Activated T-cell treated with anti-CD3 and anti-CD28 coated beads, Interleukin-2, amount 50 U/mL, for 24 hours (primary cell): ENCODE measurements at regions not wholly inside any gene's neighbourhood (a gene's known extent, or its start where the extent isn't known, plus 50 kb on each side); places are given as distances from the start of the nearest gene placed in this dataset.

ENCODE experiments used
- DNase-seq: peaks from one replicate; pipeline ENCODE4 v3.0.0-alpha.2; 2020
- H3K27ac Mint-ChIP-seq: 2 replicates; pipeline ENCODE4 v1.8.0; 2020; ENCODE audit warnings: mild to moderate bottlenecking, mixed read lengths
- H3K27me3 Mint-ChIP-seq: 2 replicates; pipeline ENCODE4 v1.8.0; 2020; ENCODE audit warnings: mixed read lengths
- H3K36me3 Mint-ChIP-seq: 2 replicates; pipeline ENCODE4 v1.8.0; 2020; ENCODE audit warnings: low read depth, mixed read lengths
- H3K4me1 Mint-ChIP-seq: 2 replicates; pipeline ENCODE4 v1.8.0; 2020; ENCODE audit warnings: low read depth, mixed read lengths
- H3K4me3 Mint-ChIP-seq: 2 replicates; pipeline ENCODE4 v1.8.0; 2020; ENCODE audit warnings: mild to moderate bottlenecking, moderate library complexity, mixed read lengths
- H3K9me3 Mint-ChIP-seq: 2 replicates; pipeline ENCODE4 v1.8.0; 2020; ENCODE audit warnings: mixed read lengths

GRCh38 chr5:97644206-97644605, 461.2 kb upstream of the RIOK2 start:
- H3K36me3 Mint-ChIP-seq = no peaks in the 10 kb centered on the region
- H3K4me3 Mint-ChIP-seq = no peak overlapping the region
- peaks cover 8% of the 10 kb centered on the region for H3K9me3 Mint-ChIP-seq
- H3K27ac Mint-ChIP-seq = no peak overlapping the region
- DNase-seq = no peak
- no peaks in the 10 kb centered on the region for H3K27me3 Mint-ChIP-seq
- H3K4me1 Mint-ChIP-seq = no peaks in the 10 kb centered on the region

GRCh38 chr5:97644896-97645295, 461.8 kb upstream of the RIOK2 start:
- no peak overlapping the region for H3K4me3 Mint-ChIP-seq
- no peak for DNase-seq
- H3K27ac Mint-ChIP-seq = no peak overlapping the region
- H3K4me1 Mint-ChIP-seq = no peaks in the 10 kb centered on the region
- H3K27me3 Mint-ChIP-seq = no peaks in the 10 kb centered on the region
- no peaks in the 10 kb centered on the region for H3K36me3 Mint-ChIP-seq
- peaks cover 6% of the 10 kb centered on the region for H3K9me3 Mint-ChIP-seq

GRCh38 chr5:97657239-97657638, 474.2 kb upstream of the RIOK2 start:
- no peak for DNase-seq
- Mint-ChIP-seq H3K27ac (no peak overlapping the region), H3K4me3 (no peak overlapping the region), H3K4me1 (no peaks in the 10 kb centered on the region), H3K36me3 (no peaks in the 10 kb centered on the region), H3K27me3 (no peaks in the 10 kb centered on the region), H3K9me3 (no peaks in the 10 kb centered on the region)

GRCh38 chr5:97658116-97658900, 475.3 kb upstream of the RIOK2 start:
- Mint-ChIP-seq H3K4me3 (no peak overlapping the region), H3K4me1 (no peaks in the 10 kb centered on the region), H3K36me3 (no peaks in the 10 kb centered on the region), H3K9me3 (no peaks in the 10 kb centered on the region), H3K27me3 (no peaks in the 10 kb centered on the region), H3K27ac (no peak overlapping the region)
- no peak for DNase-seq

- no peak overlapping the region for H3K27ac Mint-ChIP-seq
- DNase-seq = no peak
These were observed 483.7 kb upstream of the RIOK2 start for GRCh38 chr5:97666783-97667182.

GRCh38 chr5:97670447-97670846, 487.4 kb upstream of the RIOK2 start:
- Mint-ChIP-seq H3K27me3 (no peaks in the 10 kb centered on the region), H3K4me3 (no peak overlapping the region), H3K9me3 (no peaks in the 10 kb centered on the region), H3K27ac (no peak overlapping the region), H3K4me1 (no peaks in the 10 kb centered on the region), H3K36me3 (no peaks in the 10 kb centered on the region)
- no peak for DNase-seq

More at GRCh38 chr5:97666783-97667182, 483.7 kb upstream of the RIOK2 start:
- Mint-ChIP-seq H3K4me1 (no peaks in the 10 kb centered on the region), H3K27me3 (no peaks in the 10 kb centered on the region), H3K9me3 (no peaks in the 10 kb centered on the region), H3K4me3 (no peak overlapping the region), H3K36me3 (no peaks in the 10 kb centered on the region)

- no peak overlapping the region for H3K4me3 Mint-ChIP-seq
- DNase-seq = no peak
- peaks cover 7% of the 10 kb centered on the region for H3K9me3 Mint-ChIP-seq
- no peak overlapping the region for H3K27ac Mint-ChIP-seq
- no peaks in the 10 kb centered on the region for H3K36me3 Mint-ChIP-seq
- no peaks in the 10 kb centered on the region for H3K4me1 Mint-ChIP-seq
- no peaks in the 10 kb centered on the region for H3K27me3 Mint-ChIP-seq
These were observed 493.6 kb upstream of the RIOK2 start for GRCh38 chr5:97676608-97677007.

- Mint-ChIP-seq H3K9me3 (no peaks in the 10 kb centered on the region), H3K4me1 (no peaks in the 10 kb centered on the region), H3K27ac (no peak overlapping the region), H3K36me3 (no peaks in the 10 kb centered on the region), H3K27me3 (no peaks in the 10 kb centered on the region), H3K4me3 (no peak overlapping the region)
- DNase-seq = no peak
These were observed 511.0 kb upstream of the RIOK2 start for GRCh38 chr5:97694091-97694490.

- DNase-seq = no peak
- Mint-ChIP-seq H3K4me3 (no peak overlapping the region), H3K36me3 (no peaks in the 10 kb centered on the region), H3K4me1 (no peaks in the 10 kb centered on the region), H3K27ac (no peak overlapping the region), H3K9me3 (no peaks in the 10 kb centered on the region), H3K27me3 (no peaks in the 10 kb centered on the region)
These were observed 531.4 kb upstream of the RIOK2 start for GRCh38 chr5:97714424-97714823.

GRCh38 chr5:97726106-97726505, 543.1 kb upstream of the RIOK2 start:
- H3K27me3 Mint-ChIP-seq = no peaks in the 10 kb centered on the region
- H3K36me3 Mint-ChIP-seq = no peaks in the 10 kb centered on the region
- peaks cover 2% of the 10 kb centered on the region for H3K9me3 Mint-ChIP-seq
- H3K27ac Mint-ChIP-seq = no peak overlapping the region
- H3K4me1 Mint-ChIP-seq = no peaks in the 10 kb centered on the region
- H3K4me3 Mint-ChIP-seq = no peak overlapping the region
- no peak for DNase-seq

GRCh38 chr5:97728920-97729319, 545.9 kb upstream of the RIOK2 start:
- H3K27ac Mint-ChIP-seq = no peak overlapping the region
- no peaks in the 10 kb centered on the region for H3K4me1 Mint-ChIP-seq
- DNase-seq = no peak

GRCh38 chr5:97729938-97730337, 546.9 kb upstream of the RIOK2 start:
- no peaks in the 10 kb centered on the region for H3K9me3 Mint-ChIP-seq

More at GRCh38 chr5:97728920-97729319, 545.9 kb upstream of the RIOK2 start:
- Mint-ChIP-seq H3K4me3 (no peak overlapping the region), H3K27me3 (no peaks in the 10 kb centered on the region), H3K36me3 (no peaks in the 10 kb centered on the region), H3K9me3 (no peaks in the 10 kb centered on the region)

GRCh38 chr5:97735209-97735608, 552.2 kb upstream of the RIOK2 start:
- Mint-ChIP-seq H3K4me1 (no peaks in the 10 kb centered on the region), H3K27me3 (no peaks in the 10 kb centered on the region), H3K4me3 (no peak overlapping the region), H3K36me3 (no peaks in the 10 kb centered on the region), H3K9me3 (no peaks in the 10 kb centered on the region), H3K27ac (no peak overlapping the region)
- DNase-seq = no peak

More at GRCh38 chr5:97729938-97730337, 546.9 kb upstream of the RIOK2 start:
- H3K4me1 Mint-ChIP-seq = no peaks in the 10 kb centered on the region
- no peaks in the 10 kb centered on the region for H3K36me3 Mint-ChIP-seq
- H3K4me3 Mint-ChIP-seq = no peak overlapping the region
- H3K27me3 Mint-ChIP-seq = no peaks in the 10 kb centered on the region
- no peak for DNase-seq
- no peak overlapping the region for H3K27ac Mint-ChIP-seq

- Mint-ChIP-seq H3K9me3 (no peaks in the 10 kb centered on the region), H3K27me3 (no peaks in the 10 kb centered on the region), H3K4me1 (no peaks in the 10 kb centered on the region), H3K4me3 (no peak overlapping the region), H3K27ac (no peak overlapping the region), H3K36me3 (no peaks in the 10 kb centered on the region)
- DNase-seq = no peak
These were observed 554.6 kb upstream of the RIOK2 start for GRCh38 chr5:97737608-97738007.

GRCh38 chr5:97745817-97746216, 562.8 kb upstream of the RIOK2 start:
- no peaks in the 10 kb centered on the region for H3K36me3 Mint-ChIP-seq
- H3K4me3 Mint-ChIP-seq = no peak overlapping the region
- H3K9me3 Mint-ChIP-seq = peaks cover 7% of the 10 kb centered on the region
- H3K27ac Mint-ChIP-seq = no peak overlapping the region
- no peaks in the 10 kb centered on the region for H3K4me1 Mint-ChIP-seq
- no peaks in the 10 kb centered on the region for H3K27me3 Mint-ChIP-seq
- DNase-seq = no peak

- H3K36me3 Mint-ChIP-seq = no peaks in the 10 kb centered on the region
- H3K4me1 Mint-ChIP-seq = no peaks in the 10 kb centered on the region
- peaks cover 3% of the 10 kb centered on the region for H3K9me3 Mint-ChIP-seq
- no peaks in the 10 kb centered on the region for H3K27me3 Mint-ChIP-seq
- H3K27ac Mint-ChIP-seq = no peak overlapping the region
- H3K4me3 Mint-ChIP-seq = no peak overlapping the region
- no peak for DNase-seq
These were observed 567.5 kb upstream of the RIOK2 start for GRCh38 chr5:97750576-97750975.
